Thymus (tissue), 11 donors: ENCODE measurements at regions not wholly inside any gene's neighbourhood (a gene's known extent, or its start where the extent isn't known, plus 50 kb on each side); places are given as distances from the start of the nearest gene placed in this dataset.

Source experiments
- DNase-seq, 9 donors: peaks; one replicate each; pipeline ENCODE4 v3.0.0-alpha.2; 2013; ENCODE audit warnings: low spot score in 9 of 9, low read depth in 6 of 9, missing footprints in 1 of 9
- H3K27ac ChIP-seq, 2 donors: one replicate each; pipeline ENCODE4 v1.5.1; 2013; ENCODE audit warnings: control low read depth in 1 of 2, low read depth in 1 of 2, low read length in 1 of 2, mild to moderate bottlenecking in 1 of 2, moderate library complexity in 1 of 2
- H3K27me3 ChIP-seq, 2 donors: one replicate each; pipeline ENCODE4 v1.5.1; 2013; ENCODE audit warnings: low read length in 1 of 2; ENCODE audit not compliant: control insufficient read depth in 2 of 2, insufficient read depth in 1 of 2
- H3K36me3 ChIP-seq, 2 donors: one replicate each; pipeline ENCODE4 v1.5.1; 2013; ENCODE audit warnings: low read length in 1 of 2, mild to moderate bottlenecking in 1 of 2, moderate library complexity in 1 of 2; ENCODE audit not compliant: control insufficient read depth in 2 of 2, insufficient read depth in 2 of 2
- H3K4me1 ChIP-seq, 2 donors: one replicate each; pipeline ENCODE4 v1.5.1; 2013; ENCODE audit warnings: low read length in 2 of 2; ENCODE audit not compliant: control insufficient read depth in 2 of 2, insufficient read depth in 2 of 2
- H3K4me3 ChIP-seq, 2 donors: one replicate each; pipeline ENCODE4 v1.5.1; 2013; ENCODE audit warnings: low read length in 2 of 2, control low read depth in 1 of 2, mild to moderate bottlenecking in 1 of 2
- H3K9me3 ChIP-seq, 2 donors: one replicate each; pipeline ENCODE4 v1.5.1; 2013; ENCODE audit warnings: low read length in 1 of 2, mild to moderate bottlenecking in 1 of 2; ENCODE audit not compliant: control insufficient read depth in 2 of 2, insufficient read depth in 1 of 2
- WGBS: extraction: QIAGEN DNeasy Blood & Tissue Kit; methylation state at CpG from one replicate; pipeline ENCODE4 v1.1.7; 2013; 5-methylcytosine and 5-hydroxymethylcytosine counted together
- donor health status: healthy.

GRCh38 chr5:88470745-88471144, 202.1 kb upstream of the TMEM161B start:
- 89% methylated on average over 2 of the region's 2 CpGs for WGBS
- no peaks in the 10 kb centered on the region for H3K27me3 ChIP-seq
- H3K9me3 ChIP-seq: no peaks in the 10 kb centered on the region
- no peaks in the 10 kb centered on the region for H3K36me3 ChIP-seq
- H3K4me1 ChIP-seq: no peaks in the 10 kb centered on the region
- no peak for DNase-seq
- no peak overlapping the region for H3K4me3 ChIP-seq
- H3K27ac ChIP-seq: no peak overlapping the region

GRCh38 chr5:88459971-88460370, 191.3 kb upstream of the TMEM161B start:
- no peak for DNase-seq
- 81% methylated on average over 3 of the region's 3 CpGs for WGBS
- Histone ChIP-seq H3K27ac (no peak overlapping the region), H3K4me1 (no peaks in the 10 kb centered on the region), H3K9me3 (no peaks in the 10 kb centered on the region), H3K4me3 (no peak overlapping the region), H3K27me3 (no peaks in the 10 kb centered on the region), H3K36me3 (no peaks in the 10 kb centered on the region)

GRCh38 chr5:88452820-88453219, 184.2 kb upstream of the TMEM161B start:
- Histone ChIP-seq H3K9me3 (no peaks in the 10 kb centered on the region), H3K4me3 (no peak overlapping the region), H3K4me1 (no peaks in the 10 kb centered on the region), H3K27ac (no peak overlapping the region), H3K36me3 (no peaks in the 10 kb centered on the region), H3K27me3 (no peaks in the 10 kb centered on the region)
- DNase-seq: no peak
- WGBS: 20% methylated on average over 1 of the region's 1 CpG

GRCh38 chr5:88450239-88450638, 181.6 kb upstream of the TMEM161B start:
- Histone ChIP-seq H3K4me3 (no peak overlapping the region), H3K4me1 (no peaks in the 10 kb centered on the region)
- WGBS: 81% methylated on average over 2 of the region's 2 CpGs

GRCh38 chr5:88438006-88438405, 169.4 kb upstream of the TMEM161B start:
- no peak for DNase-seq
- Histone ChIP-seq H3K36me3 (no peaks in the 10 kb centered on the region), H3K27ac (no peak overlapping the region), H3K4me1 (no peaks in the 10 kb centered on the region), H3K4me3 (no peak overlapping the region), H3K27me3 (no peaks in the 10 kb centered on the region), H3K9me3 (no peaks in the 10 kb centered on the region)
- 82% methylated on average over 1 of the region's 1 CpG for WGBS

More at GRCh38 chr5:88450239-88450638, 181.6 kb upstream of the TMEM161B start:
- H3K36me3 ChIP-seq: no peaks in the 10 kb centered on the region
- no peak overlapping the region for H3K27ac ChIP-seq
- H3K9me3 ChIP-seq: no peaks in the 10 kb centered on the region
- DNase-seq: no peak
- H3K27me3 ChIP-seq: no peaks in the 10 kb centered on the region

- no peaks in the 10 kb centered on the region for H3K4me1 ChIP-seq
- H3K4me3 ChIP-seq: no peak overlapping the region
- 97% methylated on average over 2 of the region's 2 CpGs for WGBS
- no peaks in the 10 kb centered on the region for H3K36me3 ChIP-seq
- H3K9me3 ChIP-seq: no peaks in the 10 kb centered on the region
- H3K27me3 ChIP-seq: no peaks in the 10 kb centered on the region
- H3K27ac ChIP-seq: no peak overlapping the region
- no peak for DNase-seq
Measured at GRCh38 chr5:88436290-88436689, 167.6 kb upstream of the TMEM161B start.

GRCh38 chr5:88428633-88429032, 160.0 kb upstream of the TMEM161B start:
- 67% methylated on average over 1 of the region's 1 CpG for WGBS
- no peak for DNase-seq
- Histone ChIP-seq H3K27ac (no peak overlapping the region), H3K9me3 (no peaks in the 10 kb centered on the region), H3K36me3 (no peaks in the 10 kb centered on the region), H3K4me3 (no peak overlapping the region), H3K27me3 (no peaks in the 10 kb centered on the region), H3K4me1 (no peaks in the 10 kb centered on the region)

GRCh38 chr5:88426441-88426840, 157.8 kb upstream of the TMEM161B start:
- no peaks in the 10 kb centered on the region for H3K27me3 ChIP-seq
- no peak overlapping the region for H3K4me3 ChIP-seq
- no peaks in the 10 kb centered on the region for H3K4me1 ChIP-seq
- H3K36me3 ChIP-seq: no peaks in the 10 kb centered on the region
- no peak overlapping the region for H3K27ac ChIP-seq
- H3K9me3 ChIP-seq: no peaks in the 10 kb centered on the region
- no peak for DNase-seq

GRCh38 chr5:88425124-88425523, 156.5 kb upstream of the TMEM161B start:
- H3K27ac ChIP-seq: no peak overlapping the region
- no peaks in the 10 kb centered on the region for H3K4me1 ChIP-seq
- H3K4me3 ChIP-seq: no peak overlapping the region
- no peaks in the 10 kb centered on the region for H3K27me3 ChIP-seq
- DNase-seq: no peak
- H3K36me3 ChIP-seq: no peaks in the 10 kb centered on the region
- H3K9me3 ChIP-seq: no peaks in the 10 kb centered on the region
- WGBS: 98% methylated on average over 1 of the region's 1 CpG

GRCh38 chr5:88419931-88420330, 151.3 kb upstream of the TMEM161B start:
- 87% methylated on average over 3 of the region's 3 CpGs for WGBS
- H3K4me3 ChIP-seq: no peak overlapping the region
- no peak overlapping the region for H3K27ac ChIP-seq
- H3K27me3 ChIP-seq: no peaks in the 10 kb centered on the region
- H3K4me1 ChIP-seq: no peaks in the 10 kb centered on the region
- H3K9me3 ChIP-seq: no peaks in the 10 kb centered on the region
- DNase-seq: no peak
- no peaks in the 10 kb centered on the region for H3K36me3 ChIP-seq
